HG02610 (cell line): ENCODE measurements at regions not wholly inside any gene's neighbourhood (a gene's known extent, or its start where the extent isn't known, plus 50 kb on each side); places are given as distances from the start of the nearest gene placed in this dataset.
"Not testable (repeated sequence)": the region's sequence is repeated elsewhere in the genome, so short reads cannot be mapped to it uniquely, and the experiment has no call there.

ENCODE experiments used
- ATAC-seq: cut with Tn5 transposase; IDR thresholded peaks from one replicate; pipeline ENCODE4 v1.9.1; 2021; ENCODE audit warnings: mild to moderate bottlenecking, moderate library complexity; ENCODE audit not compliant: unreplicated experiment

- no peak for ATAC-seq
These were observed 536.5 kb downstream of the TMEM135 start for GRCh38 chr11:87574193-87574592.

- no peak for ATAC-seq
These were observed 536.0 kb downstream of the TMEM135 start for GRCh38 chr11:87573708-87574107.

- no peak for ATAC-seq
These were observed 535.1 kb downstream of the TMEM135 start for GRCh38 chr11:87572881-87573280.

GRCh38 chr11:87560352-87560751, 522.6 kb downstream of the TMEM135 start:
- no peak for ATAC-seq

- ATAC-seq: not testable (repeated sequence)
These were observed 522.1 kb downstream of the TMEM135 start for GRCh38 chr11:87559852-87560251.

GRCh38 chr11:87555101-87555500, 517.4 kb downstream of the TMEM135 start:
- no peak for ATAC-seq

GRCh38 chr11:87548797-87549196, 511.1 kb downstream of the TMEM135 start:
- no peak for ATAC-seq

- ATAC-seq: no peak
These were observed 508.1 kb downstream of the TMEM135 start for GRCh38 chr11:87545858-87546257.

GRCh38 chr11:87539596-87539995, 501.9 kb downstream of the TMEM135 start:
- ATAC-seq: no peak

- ATAC-seq: no peak
These were observed 498.8 kb downstream of the TMEM135 start for GRCh38 chr11:87536565-87536964.

GRCh38 chr11:87536016-87536415, 498.3 kb downstream of the TMEM135 start:
- ATAC-seq: no peak

GRCh38 chr11:87535513-87535912, 497.8 kb downstream of the TMEM135 start:
- no peak for ATAC-seq

GRCh38 chr11:87531835-87532234, 494.1 kb downstream of the TMEM135 start:
- not testable (repeated sequence) for ATAC-seq

- ATAC-seq: no peak
These were observed 491.8 kb downstream of the TMEM135 start for GRCh38 chr11:87529486-87529885.

GRCh38 chr11:87528752-87529151, 491.0 kb downstream of the TMEM135 start:
- no peak for ATAC-seq

- ATAC-seq: no peak
These were observed 485.5 kb downstream of the TMEM135 start for GRCh38 chr11:87523276-87523675.

GRCh38 chr11:87518266-87518665, 480.5 kb downstream of the TMEM135 start:
- ATAC-seq: no peak

- ATAC-seq: no peak
These were observed 479.6 kb downstream of the TMEM135 start for GRCh38 chr11:87517351-87517750.

GRCh38 chr11:87507722-87508121, 470.0 kb downstream of the TMEM135 start:
- not testable (repeated sequence) for ATAC-seq

GRCh38 chr11:87506946-87507345, 469.2 kb downstream of the TMEM135 start:
- ATAC-seq: not testable (repeated sequence)

- no peak for ATAC-seq
These were observed 463.7 kb downstream of the TMEM135 start for GRCh38 chr11:87501388-87501787.

- ATAC-seq: not testable (repeated sequence)
These were observed 457.2 kb downstream of the TMEM135 start for GRCh38 chr11:87494936-87495335.

- not testable (repeated sequence) for ATAC-seq
These were observed 456.3 kb downstream of the TMEM135 start for GRCh38 chr11:87494026-87494425.

- no peak for ATAC-seq
These were observed 455.8 kb downstream of the TMEM135 start for GRCh38 chr11:87493516-87493915.
